Lung (tissue), 11 donors: ENCODE measurements at regions not wholly inside any gene's neighbourhood (a gene's known extent, or its start where the extent isn't known, plus 50 kb on each side); places are given as distances from the start of the nearest gene placed in this dataset.

Experiments used
- ATAC-seq: fragments of 200-7000 bp; cut with Tn5 transposase; one replicate; pipeline ENCODE4 v1.9.1; 2020; ENCODE audit warnings: moderate number of reproducible peaks; ENCODE audit not compliant: insufficient read depth, low FRiP score
- DNase-seq, 3 donors: peaks; one replicate each; pipeline ENCODE4 v3.0.0-alpha.2; 2013 to 2017
- H3K27ac ChIP-seq, 2 donors: one replicate each; pipeline ENCODE4 v1.5.1; 2013; ENCODE audit warnings: mild to moderate bottlenecking in 2 of 2, moderate library complexity in 2 of 2, control low read depth in 1 of 2, inconsistent platforms in 1 of 2, low read depth in 1 of 2, low read length in 1 of 2
- H3K27me3 ChIP-seq, 3 donors: one replicate each; pipeline ENCODE4 v1.5.1; 2013; ENCODE audit warnings: low read length in 2 of 3; ENCODE audit not compliant: control insufficient read depth in 3 of 3, insufficient read depth in 3 of 3
- H3K36me3 ChIP-seq, 4 donors: one replicate each; pipeline ENCODE4 v1.5.1; 2013; ENCODE audit warnings: low read length in 4 of 4, mild to moderate bottlenecking in 1 of 4, moderate library complexity in 1 of 4; ENCODE audit not compliant: control insufficient read depth in 4 of 4, insufficient read depth in 4 of 4
- H3K4me1 ChIP-seq, 5 donors: one replicate each; pipeline ENCODE4 v1.5.1; 2013; ENCODE audit warnings: low read length in 5 of 5, mild to moderate bottlenecking in 2 of 5, moderate library complexity in 1 of 5; ENCODE audit not compliant: control insufficient read depth in 5 of 5, insufficient read depth in 5 of 5
- H3K4me3 ChIP-seq: one replicate; pipeline ENCODE4 v1.5.1; 2013; ENCODE audit warnings: mild to moderate bottlenecking, control low read depth, moderate library complexity
- H3K9ac ChIP-seq, 2 donors: one replicate each; pipeline ENCODE4 v1.5.1; 2013; ENCODE audit warnings: low read length in 2 of 2, control low read depth in 1 of 2; ENCODE audit not compliant: insufficient read depth in 1 of 2
- H3K9me3 ChIP-seq, 4 donors: one replicate each; pipeline ENCODE4 v1.5.1; 2013; ENCODE audit warnings: low read length in 3 of 4, mild to moderate bottlenecking in 1 of 4, moderate library complexity in 1 of 4; ENCODE audit not compliant: control insufficient read depth in 4 of 4, insufficient read depth in 3 of 4
- WGBS, 2 donors: extraction: QIAGEN DNeasy Blood & Tissue Kit; methylation state at CpG; one replicate each; pipeline ENCODE4 v1.1.7; 2013; 5-methylcytosine and 5-hydroxymethylcytosine counted together
- TF ChIP-seq, protein P1 (sequence below): IDR thresholded peaks from 2 replicates; pipeline ENCODE4 v1.5.1; 2012; ENCODE audit warnings: mild to moderate bottlenecking; ENCODE audit errors: control extremely low read depth, extremely low read depth
- donor health status: control.
- donor health status: control.
- donor health status: Bipolar disorder and iron deficiency.
- donor health status: healthy.
- donor health status: DM: yes; HTN: yes; CAD: no.

DNA sequence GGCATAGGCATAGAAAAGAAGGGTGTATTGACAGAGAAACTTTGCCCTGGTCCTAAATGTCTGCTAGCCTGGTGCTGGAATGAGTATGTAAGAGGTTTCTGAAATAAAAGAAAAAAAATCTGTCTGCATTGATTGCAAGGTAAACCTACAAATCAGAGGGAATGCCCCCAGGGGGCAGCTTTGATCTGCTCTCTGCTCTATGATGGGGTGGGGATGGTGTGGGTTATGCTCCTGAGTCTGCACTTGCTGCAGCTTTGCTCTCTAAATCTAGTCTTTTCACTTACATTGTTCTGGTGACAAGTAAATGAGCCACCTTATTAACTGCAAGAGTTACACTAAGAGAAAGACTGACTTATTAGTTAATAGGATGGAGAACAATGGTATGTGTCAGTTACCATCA lies 468.4 kb upstream of the STXBP6 start:
- Histone ChIP-seq H3K9ac (no peak overlapping the region), H3K4me1 (no peaks in the 10 kb centered on the region), H3K27me3 (no peaks in the 10 kb centered on the region), H3K4me3 (no peak overlapping the region), H3K9me3 (peaks cover 0 to 9% (median 0%) of the 10 kb centered on the region in 4 donors), H3K27ac (no peak overlapping the region), H3K36me3 (no peaks in the 10 kb centered on the region)
- ATAC-seq (no peak), DNase-seq (no peak)
- TF ChIP-seq, protein P1, sequence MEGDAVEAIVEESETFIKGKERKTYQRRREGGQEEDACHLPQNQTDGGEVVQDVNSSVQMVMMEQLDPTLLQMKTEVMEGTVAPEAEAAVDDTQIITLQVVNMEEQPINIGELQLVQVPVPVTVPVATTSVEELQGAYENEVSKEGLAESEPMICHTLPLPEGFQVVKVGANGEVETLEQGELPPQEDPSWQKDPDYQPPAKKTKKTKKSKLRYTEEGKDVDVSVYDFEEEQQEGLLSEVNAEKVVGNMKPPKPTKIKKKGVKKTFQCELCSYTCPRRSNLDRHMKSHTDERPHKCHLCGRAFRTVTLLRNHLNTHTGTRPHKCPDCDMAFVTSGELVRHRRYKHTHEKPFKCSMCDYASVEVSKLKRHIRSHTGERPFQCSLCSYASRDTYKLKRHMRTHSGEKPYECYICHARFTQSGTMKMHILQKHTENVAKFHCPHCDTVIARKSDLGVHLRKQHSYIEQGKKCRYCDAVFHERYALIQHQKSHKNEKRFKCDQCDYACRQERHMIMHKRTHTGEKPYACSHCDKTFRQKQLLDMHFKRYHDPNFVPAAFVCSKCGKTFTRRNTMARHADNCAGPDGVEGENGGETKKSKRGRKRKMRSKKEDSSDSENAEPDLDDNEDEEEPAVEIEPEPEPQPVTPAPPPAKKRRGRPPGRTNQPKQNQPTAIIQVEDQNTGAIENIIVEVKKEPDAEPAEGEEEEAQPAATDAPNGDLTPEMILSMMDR: no peak

- TF ChIP-seq, protein P1: no peak
- H3K4me1 ChIP-seq: no peaks in the 10 kb centered on the region
- H3K27ac ChIP-seq: no peak overlapping the region
- ATAC-seq (no peak), DNase-seq (no peak)
- H3K27me3 ChIP-seq: no peaks in the 10 kb centered on the region
- no peaks in the 10 kb centered on the region for H3K36me3 ChIP-seq
- H3K9ac ChIP-seq: no peak overlapping the region
- peaks cover 0 to 9% (median 0%) of the 10 kb centered on the region in 4 donors for H3K9me3 ChIP-seq
- H3K4me3 ChIP-seq: no peak overlapping the region
Observed at GRCh38 chr14:25516838-25517237, 466.9 kb upstream of the STXBP6 start.

- no peak overlapping the region for H3K27ac ChIP-seq
- no peak overlapping the region for H3K9ac ChIP-seq
- no peak for DNase-seq
- 89 to 95% methylated on average over 2 of the region's 2 CpGs for WGBS, 2 donors
- no peak overlapping the region for H3K4me3 ChIP-seq
- TF ChIP-seq, protein P1: no peak
- H3K9me3 ChIP-seq: no peaks in the 10 kb centered on the region
- H3K36me3 ChIP-seq: no peaks in the 10 kb centered on the region
- H3K27me3 ChIP-seq: no peaks in the 10 kb centered on the region
- no peak for ATAC-seq
- H3K4me1 ChIP-seq: no peaks in the 10 kb centered on the region
Observed at GRCh38 chr14:25508845-25509244, 458.9 kb upstream of the STXBP6 start.

- no peaks in the 10 kb centered on the region for H3K36me3 ChIP-seq
- WGBS, 2 donors: 89 to 91% methylated on average over 6 of the region's 6 CpGs
- no peak overlapping the region for H3K27ac ChIP-seq
- TF ChIP-seq, protein P1: no peak
- DNase-seq (no peak), ATAC-seq (no peak)
- H3K9ac ChIP-seq: no peak overlapping the region
- peaks cover 0 to 2% (median 0%) of the 10 kb centered on the region in 4 donors for H3K9me3 ChIP-seq
- H3K27me3 ChIP-seq: no peaks in the 10 kb centered on the region
- H3K4me3 ChIP-seq: no peak overlapping the region
- no peaks in the 10 kb centered on the region for H3K4me1 ChIP-seq
Observed at GRCh38 chr14:25501749-25502148, 451.8 kb upstream of the STXBP6 start.
